K562 (cell line): ENCODE measurements at regions not wholly inside any gene's neighbourhood (a gene's known extent, or its start where the extent isn't known, plus 50 kb on each side); places are given as distances from the start of the nearest gene placed in this dataset.
A peak's percentile ranks its signal among the peaks of the same experiment; 100 is the strongest.

Source experiments
- ATAC-seq: fragments of 200-7000 bp; cut with Tn5 transposase; 3 replicates; pipeline ENCODE4 v1.9.1; 2020; ENCODE audit warnings: moderate library complexity
- BruUV-seq: library from RNA; stranded (reverse); fragments of 400-500 nt; replicated peaks from 2 replicates; lab custom pipeline; 2021; lab: Mats Ljungman, UMichigan
- CTCF ChIA-PET: fragments of 300-600 bp; formaldehyde crosslinking; extraction: SDS; loops from one replicate; lab custom pipeline; 2021; ENCODE audit warnings: low intra/inter-chr PET ratio; lab: Yijun Ruan, JAX
- POLR2A ChIA-PET: fragments of 300-600, 350-650 bp; sonication (Branson Sonifier 250); formaldehyde crosslinking; extraction: SDS; loops from one replicate; lab custom pipeline; 2021; ENCODE audit warnings: antibody characterized with exemption, inconsistent platforms; lab: Yijun Ruan, JAX
- DNase-seq, 4 experiments: peaks; one replicate each; pipeline versions ENCODE4 v3.0.0 to v3.0.0-alpha.2; 2011 to 2018; ENCODE audit warnings: low spot score in 3 of 4, mixed read lengths in 3 of 4; ENCODE audit errors: extremely low read depth in 1 of 4
- FAIRE-seq: peaks from 2 replicates; lab custom pipeline; 2011; peaks lifted over from hg19 to GRCh38; lab: Jason Lieb, UNC
- H2AFZ ChIP-seq: 2 replicates; pipeline ENCODE4 v1.6.0; 2011; ENCODE audit warnings: low read depth, low read length, control low read depth, inconsistent platforms
- H3K27ac ChIP-seq: fragments of 200-600 bp; 3 replicates; pipeline ENCODE4 v1.8.0; 2011; ENCODE audit warnings: low read depth, mild to moderate bottlenecking, control low read depth, inconsistent platforms, low read length, moderate library complexity, mixed read lengths; ENCODE audit errors: extremely low read depth
- H3K27me3 ChIP-seq, 2 experiments: fragments of 300-600 bp in 1 of 2; 2 replicates in 1 of 2; 3 replicates in 1 of 2; pipeline versions ENCODE4 v1.6.0 to v1.8.0; 2011; ENCODE audit warnings: inconsistent platforms in 2 of 2, low read length in 2 of 2, mild to moderate bottlenecking in 1 of 2, mixed read lengths in 1 of 2, moderate library complexity in 1 of 2; ENCODE audit not compliant: control insufficient read depth in 2 of 2, insufficient read depth in 2 of 2
- H3K36me3 ChIP-seq: fragments of 300-600 bp; 3 replicates; pipeline ENCODE4 v1.8.0; 2011; ENCODE audit warnings: mild to moderate bottlenecking, low read length, inconsistent platforms; ENCODE audit not compliant: control insufficient read depth, insufficient read depth
- H3K4me1 ChIP-seq, 2 experiments: fragments of 200-600 bp in 1 of 2; replicated peaks in 1 of 2; 2 replicates in 1 of 2; 3 replicates in 1 of 2; pipeline versions ENCODE4 v1.5.1 to v1.8.0; 2011; ENCODE audit warnings: inconsistent platforms in 2 of 2, low read length in 2 of 2, mild to moderate bottlenecking in 1 of 2, mixed read lengths in 1 of 2, moderate library complexity in 1 of 2; ENCODE audit not compliant: control insufficient read depth in 2 of 2, insufficient read depth in 2 of 2
- H3K4me2 ChIP-seq: 2 replicates; pipeline ENCODE4 v1.6.1; 2011; ENCODE audit warnings: low read length, control low read depth, inconsistent platforms, mixed read lengths; ENCODE audit not compliant: insufficient read depth
- H3K4me3 ChIP-seq: fragments of 200-600 bp; sonication (generic), shearing (Covaris generic); 2 replicates; pipeline ENCODE4 v1.5.1; 2016; ENCODE audit warnings: control low read depth, inconsistent platforms
- H3K79me2 ChIP-seq: fragments of 200-600 bp; 3 replicates; pipeline ENCODE4 v1.8.0; 2011; ENCODE audit warnings: low read length, inconsistent platforms; ENCODE audit not compliant: control insufficient read depth, insufficient read depth
- H3K9ac ChIP-seq, 2 experiments: 2 replicates each; pipeline versions ENCODE4 v1.6.0 to v1.6.1; 2011; ENCODE audit warnings: low read depth in 2 of 2, low read length in 2 of 2, control low read depth in 1 of 2, inconsistent platforms in 1 of 2, mild to moderate bottlenecking in 1 of 2, mixed read lengths in 1 of 2; ENCODE audit not compliant: insufficient read depth in 1 of 2
- H3K9me1 ChIP-seq: one replicate; pipeline ENCODE4 v1.6.0; 2011; ENCODE audit warnings: inconsistent platforms, mild to moderate bottlenecking, low read length, moderate library complexity; ENCODE audit not compliant: control insufficient read depth, insufficient read depth
- H3K9me3 ChIP-seq: replicated peaks from 2 replicates; pipeline ENCODE4 v1.5.1; 2011; ENCODE audit warnings: low read depth, low read length, inconsistent platforms; ENCODE audit not compliant: control insufficient read depth, insufficient read depth
- H4K20me1 ChIP-seq: replicated peaks from 2 replicates; pipeline ENCODE4 v1.6.1; 2011; ENCODE audit warnings: low read length, inconsistent platforms, mixed read lengths; ENCODE audit not compliant: control insufficient read depth, insufficient read depth
- ETS2 ChIP-seq: IDR thresholded peaks from 2 replicates; pipeline ENCODE4 v1.6.1; 2016; ENCODE audit warnings: borderline replicate concordance, missing genetic modification characterization, mild to moderate bottlenecking, moderate library complexity, missing compliant biosample characterization; ENCODE audit not compliant: poor library complexity, severe bottlenecking
- JUND ChIP-seq, 2 experiments: IDR thresholded peaks; 2 replicates in 1 of 2; 3 replicates in 1 of 2; pipeline ENCODE4 v1.6.1; 2011; ENCODE audit warnings: borderline replicate concordance in 2 of 2, low read depth in 2 of 2, low read length in 2 of 2, improper control_type of control experiment in 1 of 2, missing biosample characterization in 1 of 2, missing genetic modification characterization in 1 of 2, missing genetic modification reagents in 1 of 2
- RBM15 ChIP-seq: fragments of 200-400 bp; formaldehyde crosslinking; IDR thresholded peaks from 2 replicates; pipeline ENCODE4 v1.6.1; 2018; ENCODE audit warnings: mild to moderate bottlenecking, low read length, moderate library complexity; ENCODE audit not compliant: insufficient read depth
- TFE3 ChIP-seq: fragments of 450-650 bp; formaldehyde crosslinking; IDR thresholded peaks from 2 replicates; pipeline ENCODE4 v1.4.0; 2020; ENCODE audit warnings: mild to moderate bottlenecking, mixed read lengths
- THRAP3 ChIP-seq: fragments of 450-650 bp; IDR thresholded peaks from 2 replicates; pipeline ENCODE4 v1.6.1; 2016; ENCODE audit warnings: mild to moderate bottlenecking, inconsistent platforms, borderline replicate concordance
- ZBTB1 ChIP-seq: sonication (generic); formaldehyde crosslinking; IDR thresholded peaks from 2 replicates; pipeline ENCODE4 v1.8.1; 2023; ENCODE audit warnings: missing genetic modification reagents, low read depth, mild to moderate bottlenecking, borderline replicate concordance
- ZNF699 ChIP-seq: fragments of 250-450 bp; sonication (Bioruptor Pico); IDR thresholded peaks from 2 replicates; pipeline ENCODE4 v1.8.0; 2021; ENCODE audit warnings: mild to moderate bottlenecking, moderate library complexity; ENCODE audit not compliant: insufficient replicate concordance
- WGBS: fragments of 100-300 bp; shearing (Covaris generic); methylation state at CpG from one replicate; pipeline ENCODE4 v1.1.6; 2016; ENCODE audit warnings: low coverage, mixed read lengths; ENCODE audit not compliant: insufficient coverage; ENCODE audit errors: missing lambda C conversion rate; 5-methylcytosine and 5-hydroxymethylcytosine counted together
- in situ Hi-C: fragments of 300-500 bp; cut with MboI; formaldehyde crosslinking; loops from 4 replicates; pipeline ENCODE4 v1.15.0; 2018; ENCODE audit warnings: inconsistent platforms, mixed read lengths
- intact Hi-C: fragments of 100-400 bp; cut with micrococcal nuclease; formaldehyde crosslinking; loops from 2 replicates; pipeline ENCODE4 v1.14.2; 2022

GRCh38 chr11:27861706-27862430 lies 161.6 kb upstream of the BDNF start:
- Histone ChIP-seq H2AFZ (no peak overlapping the region), H3K9me1 (no peaks in the 10 kb centered on the region), H3K27ac (no peak overlapping the region), H3K9ac (no peak overlapping the region), H3K4me3 (no peak overlapping the region), H3K4me2 (no peak overlapping the region), H3K27me3 (no peaks in the 10 kb centered on the region), H3K4me1 (no peaks in the 10 kb centered on the region), H3K9me3 (no peaks in the 10 kb centered on the region), H3K36me3 (no peaks in the 10 kb centered on the region), H3K79me2 (no peaks in the 10 kb centered on the region), H4K20me1 (no peaks in the 10 kb centered on the region)
- no peak for DNase-seq
- intact Hi-C loops (no loop called here), in situ Hi-C loops (no loop called here)
- no peak for ATAC-seq
- no peak for FAIRE-seq
- TF ChIP-seq RBM15: no peak
- TF ChIP-seq ZBTB1 (CRISPR knock-in tag): no peak
- no peak for TF ChIP-seq ZNF699 (CRISPR knock-in tag)
- 0 out of 2 replicates have a peak, but pooled peaks have one; percentile 10 for TF ChIP-seq TFE3 (CRISPR knock-in tag)
- no peak for TF ChIP-seq ETS2
- TF ChIP-seq JUND (IDR thresholded peaks at IDR 0.05; ENCODE audit: borderline replicate concordance, low read depth, low read length): no peak
- TF ChIP-seq JUND (tag; IDR thresholded peaks at IDR 0.05; ENCODE audit: borderline replicate concordance, low read depth, low read length): no peak
- no peak for TF ChIP-seq THRAP3
- BruUV-seq: no TSS peak
- ChIA-PET CTCF (no interaction called here), POLR2A (no interaction called here)
- WGBS: 0% methylated on average over 4 of the region's 4 CpGs
